Astrocyte (in vitro differentiated cells and primary cell): ENCODE measurements at regions not wholly inside any gene's neighbourhood (a gene's known extent, or its start where the extent isn't known, plus 50 kb on each side); places are given as distances from the start of the nearest gene placed in this dataset.

ENCODE experiments used
- DNase-seq: peaks from one replicate; pipeline ENCODE4 v3.0.0-alpha.2; 2010; ENCODE audit warnings: low read depth
- FAIRE-seq: peaks from 2 replicates; lab custom pipeline; 2011; peaks lifted over from hg19 to GRCh38; lab: Jason Lieb, UNC
- H2AFZ ChIP-seq: 2 replicates; pipeline ENCODE4 v1.6.0; 2012; ENCODE audit warnings: low read depth, low read length, inconsistent platforms
- H3K27ac ChIP-seq: 2 replicates; pipeline ENCODE4 v1.5.1; 2011; ENCODE audit warnings: low read depth, low read length, inconsistent platforms
- H3K27me3 ChIP-seq: 2 replicates; pipeline ENCODE4 v1.6.0; 2011; ENCODE audit warnings: low read length, inconsistent platforms; ENCODE audit not compliant: insufficient read depth
- H3K36me3 ChIP-seq: 2 replicates; pipeline ENCODE4 v1.5.1; 2011; ENCODE audit warnings: low read length, inconsistent platforms; ENCODE audit not compliant: insufficient read depth
- H3K4me1 ChIP-seq: 2 replicates; pipeline ENCODE4 v1.5.1; 2011; ENCODE audit warnings: low read length, inconsistent platforms; ENCODE audit not compliant: insufficient read depth
- H3K4me2 ChIP-seq: 2 replicates; pipeline ENCODE4 v1.6.0; 2012; ENCODE audit warnings: low read length, inconsistent platforms
- H3K4me3 ChIP-seq: 2 replicates; pipeline ENCODE4 v1.5.1; 2011; ENCODE audit warnings: low read depth, mild to moderate bottlenecking, low read length, inconsistent platforms; ENCODE audit not compliant: insufficient read depth
- H3K79me2 ChIP-seq: 2 replicates; pipeline ENCODE4 v1.6.0; 2012; ENCODE audit warnings: mild to moderate bottlenecking, low read length, inconsistent platforms; ENCODE audit not compliant: insufficient read depth
- H3K9ac ChIP-seq: 2 replicates; pipeline ENCODE4 v1.6.0; 2012; ENCODE audit warnings: mild to moderate bottlenecking, low read length, inconsistent platforms
- H3K9me3 ChIP-seq: 2 replicates; pipeline ENCODE4 v1.5.1; 2012; ENCODE audit warnings: low read depth, mild to moderate bottlenecking, low read length, inconsistent platforms; ENCODE audit not compliant: insufficient read depth
- H4K20me1 ChIP-seq: 2 replicates; pipeline ENCODE4 v1.6.0; 2012; ENCODE audit warnings: low read length, inconsistent platforms; ENCODE audit not compliant: insufficient read depth
- H3K27ac Mint-ChIP-seq: one replicate; pipeline ENCODE4 v1.8.0; 2021; ENCODE audit warnings: mild to moderate bottlenecking, mixed read lengths; ENCODE audit not compliant: unreplicated experiment
- H3K27me3 Mint-ChIP-seq: one replicate; pipeline ENCODE4 v1.8.0; 2021; ENCODE audit warnings: low read depth, mixed read lengths; ENCODE audit not compliant: unreplicated experiment
- H3K36me3 Mint-ChIP-seq: one replicate; pipeline ENCODE4 v1.8.0; 2021; ENCODE audit warnings: low read depth, mixed read lengths; ENCODE audit not compliant: unreplicated experiment
- H3K4me1 Mint-ChIP-seq: one replicate; pipeline ENCODE4 v1.8.0; 2021; ENCODE audit warnings: low read depth, mixed read lengths; ENCODE audit not compliant: unreplicated experiment
- H3K4me3 Mint-ChIP-seq: one replicate; pipeline ENCODE4 v1.8.0; 2021; ENCODE audit warnings: mild to moderate bottlenecking, moderate library complexity, mixed read lengths; ENCODE audit not compliant: unreplicated experiment
- H3K9me3 Mint-ChIP-seq: one replicate; pipeline ENCODE4 v1.8.0; 2021; ENCODE audit warnings: mild to moderate bottlenecking, mixed read lengths; ENCODE audit not compliant: unreplicated experiment
- EZH2 ChIP-seq: IDR thresholded peaks from 2 replicates; pipeline ENCODE4 v1.6.1; 2012; ENCODE audit warnings: mild to moderate bottlenecking, low read length, inconsistent platforms; ENCODE audit not compliant: insufficient read depth
- TF ChIP-seq, protein P1 (sequence below): IDR thresholded peaks from 2 replicates; pipeline ENCODE4 v1.5.1; 2011; ENCODE audit warnings: low read depth, mild to moderate bottlenecking, inconsistent platforms, low read length, moderate library complexity; ENCODE audit not compliant: insufficient read depth

DNA sequence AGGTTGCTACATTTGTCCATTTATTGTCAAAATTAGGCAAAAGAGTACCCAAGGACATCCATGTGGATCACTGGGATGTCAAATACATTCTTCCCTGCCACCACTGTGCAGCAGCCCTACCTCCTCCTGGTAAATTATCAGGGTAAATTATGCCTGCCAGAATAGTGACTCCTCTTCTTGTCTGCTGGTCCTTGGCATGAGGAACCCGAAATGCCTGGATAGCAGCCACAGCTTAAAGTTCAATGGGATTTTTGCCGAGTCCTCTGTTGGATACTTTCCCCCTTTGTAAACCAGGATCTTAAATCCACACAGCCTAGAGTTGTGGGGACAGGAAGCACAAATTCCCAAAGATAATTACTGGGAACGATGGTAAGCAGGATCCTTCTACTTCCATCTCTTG lies 173.3 kb downstream of the RFX6 start:
- DNase-seq (no peak), FAIRE-seq (no peak)
- H3K36me3 ChIP-seq, result no peaks in the 10 kb centered on the region
- H3K27me3 ChIP-seq, result no peaks in the 10 kb centered on the region
- no peak overlapping the region for H3K9ac ChIP-seq
- no peak overlapping the region for H2AFZ ChIP-seq
- Mint-ChIP-seq H3K4me3 (no peak overlapping the region), H3K27me3 (peaks cover 3% of the 10 kb centered on the region), H3K4me1 (no peaks in the 10 kb centered on the region), H3K27ac (no peak overlapping the region), H3K9me3 (no peaks in the 10 kb centered on the region), H3K36me3 (no peaks in the 10 kb centered on the region)
- H3K27ac ChIP-seq, result no peak overlapping the region
- no peak for TF ChIP-seq EZH2
- TF ChIP-seq, protein P1, sequence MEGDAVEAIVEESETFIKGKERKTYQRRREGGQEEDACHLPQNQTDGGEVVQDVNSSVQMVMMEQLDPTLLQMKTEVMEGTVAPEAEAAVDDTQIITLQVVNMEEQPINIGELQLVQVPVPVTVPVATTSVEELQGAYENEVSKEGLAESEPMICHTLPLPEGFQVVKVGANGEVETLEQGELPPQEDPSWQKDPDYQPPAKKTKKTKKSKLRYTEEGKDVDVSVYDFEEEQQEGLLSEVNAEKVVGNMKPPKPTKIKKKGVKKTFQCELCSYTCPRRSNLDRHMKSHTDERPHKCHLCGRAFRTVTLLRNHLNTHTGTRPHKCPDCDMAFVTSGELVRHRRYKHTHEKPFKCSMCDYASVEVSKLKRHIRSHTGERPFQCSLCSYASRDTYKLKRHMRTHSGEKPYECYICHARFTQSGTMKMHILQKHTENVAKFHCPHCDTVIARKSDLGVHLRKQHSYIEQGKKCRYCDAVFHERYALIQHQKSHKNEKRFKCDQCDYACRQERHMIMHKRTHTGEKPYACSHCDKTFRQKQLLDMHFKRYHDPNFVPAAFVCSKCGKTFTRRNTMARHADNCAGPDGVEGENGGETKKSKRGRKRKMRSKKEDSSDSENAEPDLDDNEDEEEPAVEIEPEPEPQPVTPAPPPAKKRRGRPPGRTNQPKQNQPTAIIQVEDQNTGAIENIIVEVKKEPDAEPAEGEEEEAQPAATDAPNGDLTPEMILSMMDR, result no peak
- no peaks in the 10 kb centered on the region for H4K20me1 ChIP-seq
- no peaks in the 10 kb centered on the region for H3K9me3 ChIP-seq
- H3K4me1 ChIP-seq, result no peaks in the 10 kb centered on the region
- H3K4me2 ChIP-seq, result no peak overlapping the region
- no peak overlapping the region for H3K4me3 ChIP-seq
- no peaks in the 10 kb centered on the region for H3K79me2 ChIP-seq

DNA sequence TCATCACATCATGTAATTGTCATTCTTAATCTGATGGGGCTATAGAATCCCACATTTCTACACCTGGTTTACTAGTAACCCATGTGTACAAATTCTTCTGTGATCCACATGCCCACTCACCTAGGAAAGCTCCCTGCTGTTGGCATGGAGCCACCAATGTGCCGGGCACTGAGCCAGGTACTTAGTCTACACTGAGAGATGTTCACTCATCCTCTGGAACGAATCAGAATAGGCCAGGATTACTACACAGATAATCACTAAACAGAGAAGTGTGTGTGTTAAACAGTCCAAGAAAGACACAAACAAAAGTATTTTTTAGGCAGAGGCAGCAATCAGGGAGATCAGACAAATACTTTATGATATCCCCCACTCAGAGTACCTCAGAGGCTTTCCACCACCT lies 193.2 kb upstream of the VGLL2 start:
- no peaks in the 10 kb centered on the region for H3K36me3 Mint-ChIP-seq
- H3K4me3 Mint-ChIP-seq, result no peak overlapping the region
- no peak overlapping the region for H3K27ac ChIP-seq
- H3K9me3 Mint-ChIP-seq, result no peaks in the 10 kb centered on the region
- no peaks in the 10 kb centered on the region for H3K36me3 ChIP-seq
- H3K4me1 Mint-ChIP-seq, result peaks cover 3% of the 10 kb centered on the region
- DNase-seq (no peak), FAIRE-seq (no peak)
- no peak overlapping the region for H3K4me2 ChIP-seq
- no peaks in the 10 kb centered on the region for H3K27me3 Mint-ChIP-seq
- H3K79me2 ChIP-seq, result no peaks in the 10 kb centered on the region
- no peaks in the 10 kb centered on the region for H3K27me3 ChIP-seq
- no peaks in the 10 kb centered on the region for H3K4me1 ChIP-seq
- no peak overlapping the region for H3K27ac Mint-ChIP-seq
- H4K20me1 ChIP-seq, result no peaks in the 10 kb centered on the region
- no peak overlapping the region for H2AFZ ChIP-seq
- TF ChIP-seq, protein P1, result no peak
- TF ChIP-seq EZH2, result no peak
- H3K9ac ChIP-seq, result no peak overlapping the region
- H3K9me3 ChIP-seq, result no peaks in the 10 kb centered on the region
- no peak overlapping the region for H3K4me3 ChIP-seq

DNA sequence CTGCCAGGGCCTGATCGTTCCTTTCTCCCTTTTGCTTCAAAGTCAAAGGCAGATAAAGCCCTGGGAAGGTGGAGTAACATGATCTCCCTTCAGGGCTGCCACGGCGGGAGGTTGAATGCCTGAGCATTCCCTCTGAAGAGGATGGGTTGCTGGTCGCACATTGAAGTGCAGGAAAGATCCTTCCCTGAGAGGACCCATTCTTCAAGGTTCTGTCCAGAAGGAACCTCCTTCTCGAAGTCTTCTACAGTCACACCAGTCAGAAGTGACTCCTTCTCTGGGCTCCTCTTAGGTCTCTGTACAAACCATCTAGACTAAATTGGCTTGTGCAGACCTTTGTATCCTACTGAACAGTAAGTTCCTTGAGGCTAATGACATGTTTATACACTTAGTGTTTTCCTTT lies 192.6 kb upstream of the VGLL2 start:
- no peaks in the 10 kb centered on the region for H3K9me3 ChIP-seq
- no peaks in the 10 kb centered on the region for H3K4me1 ChIP-seq
- no peak overlapping the region for H2AFZ ChIP-seq
- no peak overlapping the region for H3K27ac Mint-ChIP-seq
- H3K36me3 ChIP-seq, result no peaks in the 10 kb centered on the region
- H3K4me2 ChIP-seq, result no peak overlapping the region
- H3K27me3 ChIP-seq, result no peaks in the 10 kb centered on the region
- no peaks in the 10 kb centered on the region for H3K9me3 Mint-ChIP-seq
- no peak for DNase-seq
- no peaks in the 10 kb centered on the region for H4K20me1 ChIP-seq
- H3K4me3 ChIP-seq, result no peak overlapping the region
- H3K79me2 ChIP-seq, result no peaks in the 10 kb centered on the region
- FAIRE-seq, result no peak
- TF ChIP-seq, protein P1, result no peak
- TF ChIP-seq EZH2, result no peak
- peaks cover 3% of the 10 kb centered on the region for H3K4me1 Mint-ChIP-seq
- no peak overlapping the region for H3K27ac ChIP-seq
- H3K4me3 Mint-ChIP-seq, result no peak overlapping the region
- H3K27me3 Mint-ChIP-seq, result no peaks in the 10 kb centered on the region
- no peaks in the 10 kb centered on the region for H3K36me3 Mint-ChIP-seq
- H3K9ac ChIP-seq, result no peak overlapping the region
